ENCODE measurements at regions not wholly inside any gene's neighbourhood (a gene's known extent, or its start where the extent isn't known, plus 50 kb on each side); places are given as distances from the start of the nearest gene placed in this dataset.

- TF ChIP-seq, protein P1, sequence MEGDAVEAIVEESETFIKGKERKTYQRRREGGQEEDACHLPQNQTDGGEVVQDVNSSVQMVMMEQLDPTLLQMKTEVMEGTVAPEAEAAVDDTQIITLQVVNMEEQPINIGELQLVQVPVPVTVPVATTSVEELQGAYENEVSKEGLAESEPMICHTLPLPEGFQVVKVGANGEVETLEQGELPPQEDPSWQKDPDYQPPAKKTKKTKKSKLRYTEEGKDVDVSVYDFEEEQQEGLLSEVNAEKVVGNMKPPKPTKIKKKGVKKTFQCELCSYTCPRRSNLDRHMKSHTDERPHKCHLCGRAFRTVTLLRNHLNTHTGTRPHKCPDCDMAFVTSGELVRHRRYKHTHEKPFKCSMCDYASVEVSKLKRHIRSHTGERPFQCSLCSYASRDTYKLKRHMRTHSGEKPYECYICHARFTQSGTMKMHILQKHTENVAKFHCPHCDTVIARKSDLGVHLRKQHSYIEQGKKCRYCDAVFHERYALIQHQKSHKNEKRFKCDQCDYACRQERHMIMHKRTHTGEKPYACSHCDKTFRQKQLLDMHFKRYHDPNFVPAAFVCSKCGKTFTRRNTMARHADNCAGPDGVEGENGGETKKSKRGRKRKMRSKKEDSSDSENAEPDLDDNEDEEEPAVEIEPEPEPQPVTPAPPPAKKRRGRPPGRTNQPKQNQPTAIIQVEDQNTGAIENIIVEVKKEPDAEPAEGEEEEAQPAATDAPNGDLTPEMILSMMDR (IDR thresholded peaks at IDR 0.05; ENCODE audit: poor library complexity), result no peak
- TF ChIP-seq EZH2phosphoT487 (IDR thresholded peaks at IDR 0.05; ENCODE audit: low read depth, severe bottlenecking, unreplicated experiment), result no peak
- TF ChIP-seq EZH2 (IDR thresholded peaks at IDR 0.05; ENCODE audit: borderline replicate concordance), result no peak
Observed at GRCh38 chr6:167722634-167723309, 103.9 kb upstream of the AFDN start.

All from hepatocyte (in vitro differentiated cells).